ENCODE measurements at regions not wholly inside any gene's neighbourhood (a gene's known extent, or its start where the extent isn't known, plus 50 kb on each side); places are given as distances from the start of the nearest gene placed in this dataset.

- Histone ChIP-seq H3K27ac (ENCODE audit: low read length) (no peak overlapping the region), H3K36me3 (ENCODE audit: control insufficient read depth, insufficient read depth, low read length) (no peaks in the 10 kb centered on the region), H3K9me3 (ENCODE audit: control insufficient read depth, insufficient read depth, low read depth, low read length) (no peaks in the 10 kb centered on the region), H3K27me3 (ENCODE audit: control insufficient read depth, insufficient read depth, low read length) (no peaks in the 10 kb centered on the region), H3K4me1 (ENCODE audit: control insufficient read depth, insufficient read depth, low read length) (no peaks in the 10 kb centered on the region), H3K4me3 (ENCODE audit: low read depth in 2 of 2, low read length in 2 of 2) (no peak overlapping the region)
- intact Hi-C loops (cut with micrococcal nuclease; ENCODE audit: unreplicated experiment): no loop called here
- CTCF ChIA-PET: no interaction called here
- in situ Hi-C loops (cut with HindIII; ENCODE audit: low pct_unique_long_range_greater_than_20kb, low sequenced_read_pairs): no loop called here
- BruUV-seq (replicated peaks): no TSS peak
- POLR2A ChIA-PET: no interaction called here
- no peak for TF ChIP-seq SIN3A (IDR thresholded peaks at IDR 0.05; ENCODE audit: borderline replicate concordance, insufficient read depth, low read depth, low read length)
- no peak for TF ChIP-seq REST (IDR thresholded peaks at IDR 0.05; ENCODE audit: insufficient read depth in 1 of 2, low read depth in 2 of 2, low read length in 1 of 2)
- no peak for TF ChIP-seq CTCF (IDR thresholded peaks at IDR 0.05)
- TF ChIP-seq POLR2AphosphoS5 (IDR thresholded peaks at IDR 0.05; ENCODE audit: low read depth, low read length): no peak
- no peak for TF ChIP-seq TCF7L2 (IDR thresholded peaks at IDR 0.05; ENCODE audit: low read depth, low read length)
- ATAC-seq (no peak), DNase-seq (ENCODE audit: low read depth, low spot score) (no peak)
These were observed 211.4 kb upstream of the RTL1 start for GRCh38 chr14:101114726-101115515.

- POLR2A ChIA-PET: no interaction called here
- TF ChIP-seq REST (IDR thresholded peaks at IDR 0.05; ENCODE audit: insufficient read depth in 1 of 2, low read depth in 2 of 2, low read length in 1 of 2) (no peak), CTCF (IDR thresholded peaks at IDR 0.05) (no peak), SIN3A (IDR thresholded peaks at IDR 0.05; ENCODE audit: borderline replicate concordance, insufficient read depth, low read depth, low read length) (no peak), POLR2AphosphoS5 (IDR thresholded peaks at IDR 0.05; ENCODE audit: low read depth, low read length) (no peak), TCF7L2 (IDR thresholded peaks at IDR 0.05; ENCODE audit: low read depth, low read length) (no peak)
- Histone ChIP-seq H3K9me3 (ENCODE audit: control insufficient read depth, insufficient read depth, low read depth, low read length) (no peaks in the 10 kb centered on the region), H3K4me1 (ENCODE audit: control insufficient read depth, insufficient read depth, low read length) (no peaks in the 10 kb centered on the region), H3K27me3 (ENCODE audit: control insufficient read depth, insufficient read depth, low read length) (no peaks in the 10 kb centered on the region), H3K36me3 (ENCODE audit: control insufficient read depth, insufficient read depth, low read length) (no peaks in the 10 kb centered on the region), H3K4me3 (ENCODE audit: low read depth in 2 of 2, low read length in 2 of 2) (no peak overlapping the region), H3K27ac (ENCODE audit: low read length) (no peak overlapping the region)
- no TSS peak for BruUV-seq (replicated peaks)
- no peak for DNase-seq (ENCODE audit: low read depth, low spot score)
- CTCF ChIA-PET: no interaction called here
- intact Hi-C loops (cut with micrococcal nuclease; ENCODE audit: unreplicated experiment): no loop called here
- in situ Hi-C loops (cut with HindIII; ENCODE audit: low pct_unique_long_range_greater_than_20kb, low sequenced_read_pairs): no loop called here
- no peak for ATAC-seq
These were observed 212.1 kb upstream of the RTL1 start for GRCh38 chr14:101115652-101116051.

Measured in Panc1 (cell line).